ENCODE measurements at regions not wholly inside any gene's neighbourhood (a gene's known extent, or its start where the extent isn't known, plus 50 kb on each side); places are given as distances from the start of the nearest gene placed in this dataset.

DNA sequence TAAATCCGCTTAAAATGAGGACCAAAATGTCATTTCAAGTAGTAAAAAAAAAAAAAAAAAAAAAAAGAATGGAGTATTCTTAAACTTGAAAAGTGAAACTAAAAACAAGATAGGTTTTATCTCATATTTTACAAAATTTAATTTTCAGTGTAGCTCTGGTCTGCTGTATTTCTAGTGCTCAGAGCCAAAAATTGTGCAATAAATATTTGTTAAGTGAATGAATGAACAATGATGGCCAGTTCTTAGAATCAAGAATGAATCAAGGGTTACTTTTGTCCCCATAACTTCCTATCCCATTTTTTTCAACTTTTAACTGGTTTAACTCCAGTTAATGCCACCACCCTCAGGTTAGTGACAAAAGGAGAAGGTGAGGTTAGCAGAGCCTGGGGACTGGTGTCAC, 214.4 kb downstream of the ABHD5 start:
- no peak for DNase-seq

DNA sequence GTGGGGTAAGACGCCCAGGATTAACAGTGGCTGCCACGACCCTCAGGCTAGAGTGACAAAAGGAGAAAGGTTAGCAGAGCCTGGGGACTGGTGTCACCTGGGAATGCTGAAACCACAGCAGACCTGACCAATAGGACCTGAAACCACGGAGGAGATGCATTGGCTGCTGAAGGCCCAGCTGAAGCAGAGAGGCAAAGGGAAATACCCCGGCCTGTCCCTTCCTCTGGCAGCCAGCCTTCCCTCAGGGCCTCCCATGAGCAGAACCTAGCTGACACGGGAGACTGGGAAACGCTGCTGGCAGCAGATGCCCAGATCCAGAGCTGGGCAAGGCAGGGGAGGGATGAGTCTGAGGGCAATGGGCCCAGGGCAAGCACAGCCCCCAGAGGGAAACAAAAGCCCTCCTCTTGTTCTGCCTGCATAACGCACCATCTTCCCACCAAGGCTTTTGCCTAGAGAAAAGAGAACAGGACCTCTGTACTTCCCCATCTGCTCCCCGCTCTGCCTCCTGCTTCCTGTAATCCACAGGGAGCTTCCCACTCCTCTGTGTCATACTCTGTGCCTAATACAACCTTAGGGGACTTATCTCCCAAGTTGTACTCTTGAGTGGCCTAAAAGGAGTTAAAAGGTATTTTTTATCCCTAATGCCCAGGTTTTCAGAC, 216.2 kb downstream of the ABHD5 start:
- DNase-seq, result no peak

DNA sequence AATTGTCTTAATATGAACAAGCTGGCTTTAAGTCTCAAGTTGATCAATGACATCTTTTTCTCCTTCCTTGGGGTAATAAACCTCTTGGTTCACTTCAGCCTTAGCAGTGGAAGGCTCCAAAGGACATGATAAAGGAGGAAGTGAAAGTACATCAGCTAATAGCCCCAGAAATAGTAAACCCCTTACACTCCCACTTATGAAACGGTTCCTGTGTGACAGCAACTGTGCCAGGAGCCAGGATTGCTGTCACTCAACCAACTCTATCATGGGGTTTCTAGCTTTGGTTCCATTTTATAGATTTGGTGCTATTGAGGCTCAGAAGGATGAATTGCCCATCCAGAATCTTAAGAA, 216.7 kb downstream of the ABHD5 start:
- DNase-seq, result no peak

DNA sequence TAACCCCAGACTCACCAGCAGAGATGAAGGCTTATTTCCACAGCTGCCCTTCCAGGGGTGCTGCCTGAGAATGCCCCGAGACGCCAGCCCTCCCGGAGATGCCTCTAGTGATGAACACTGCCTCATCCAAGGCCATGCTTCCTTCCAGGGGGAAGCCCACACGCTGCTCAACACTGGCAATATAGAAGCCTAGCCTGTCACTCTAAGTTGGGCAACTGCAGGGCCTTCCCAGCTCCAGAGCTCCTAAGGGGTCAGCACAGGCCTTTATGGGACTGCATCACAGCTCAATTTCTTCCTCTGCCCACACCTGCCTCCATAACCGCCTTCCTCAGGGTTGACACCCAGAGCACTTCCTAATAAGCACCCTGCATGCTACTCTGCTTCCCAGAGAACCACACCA, 217.7 kb downstream of the ABHD5 start:
- DNase-seq, result no peak

DNA sequence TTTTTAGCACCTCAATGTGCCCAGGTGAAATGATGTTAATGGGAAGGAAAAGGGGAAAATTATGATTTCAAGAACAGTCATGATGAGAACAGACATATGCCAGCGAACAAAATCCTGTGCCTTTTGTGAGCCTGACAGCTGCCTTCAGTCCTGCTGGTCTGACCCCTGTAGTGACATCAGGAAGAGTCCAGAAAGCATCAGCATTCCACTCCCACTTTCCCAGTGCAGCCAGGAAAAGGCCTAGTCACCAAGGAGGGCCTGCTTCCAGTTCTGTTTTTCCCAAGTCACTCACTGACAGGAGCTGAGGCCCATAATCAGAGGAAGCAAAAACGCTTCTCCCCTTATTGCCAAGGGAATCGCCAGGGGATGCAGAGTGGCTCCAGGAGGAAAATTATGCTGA, 218.4 kb downstream of the ABHD5 start:
- no peak for DNase-seq

DNA sequence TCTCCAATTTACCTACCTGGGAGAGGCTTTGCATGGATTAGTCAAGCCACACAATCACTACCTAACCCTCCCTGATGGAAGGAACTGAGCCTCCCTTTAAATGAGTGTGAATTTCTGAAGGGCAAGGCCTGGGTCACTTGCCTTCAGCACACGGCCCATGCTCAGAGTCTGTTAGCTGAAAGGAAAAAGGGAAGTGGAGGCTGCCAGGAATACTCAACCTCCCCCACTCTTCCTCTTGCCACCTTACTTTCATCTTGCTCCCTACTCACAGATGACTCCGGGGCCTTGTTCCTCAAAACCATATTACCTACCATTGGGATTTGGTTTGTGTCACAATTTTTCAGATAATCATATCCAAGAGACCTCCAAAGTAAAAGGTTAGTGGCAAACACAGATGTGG, 220.0 kb downstream of the ABHD5 start:
- no peak for DNase-seq

DNA sequence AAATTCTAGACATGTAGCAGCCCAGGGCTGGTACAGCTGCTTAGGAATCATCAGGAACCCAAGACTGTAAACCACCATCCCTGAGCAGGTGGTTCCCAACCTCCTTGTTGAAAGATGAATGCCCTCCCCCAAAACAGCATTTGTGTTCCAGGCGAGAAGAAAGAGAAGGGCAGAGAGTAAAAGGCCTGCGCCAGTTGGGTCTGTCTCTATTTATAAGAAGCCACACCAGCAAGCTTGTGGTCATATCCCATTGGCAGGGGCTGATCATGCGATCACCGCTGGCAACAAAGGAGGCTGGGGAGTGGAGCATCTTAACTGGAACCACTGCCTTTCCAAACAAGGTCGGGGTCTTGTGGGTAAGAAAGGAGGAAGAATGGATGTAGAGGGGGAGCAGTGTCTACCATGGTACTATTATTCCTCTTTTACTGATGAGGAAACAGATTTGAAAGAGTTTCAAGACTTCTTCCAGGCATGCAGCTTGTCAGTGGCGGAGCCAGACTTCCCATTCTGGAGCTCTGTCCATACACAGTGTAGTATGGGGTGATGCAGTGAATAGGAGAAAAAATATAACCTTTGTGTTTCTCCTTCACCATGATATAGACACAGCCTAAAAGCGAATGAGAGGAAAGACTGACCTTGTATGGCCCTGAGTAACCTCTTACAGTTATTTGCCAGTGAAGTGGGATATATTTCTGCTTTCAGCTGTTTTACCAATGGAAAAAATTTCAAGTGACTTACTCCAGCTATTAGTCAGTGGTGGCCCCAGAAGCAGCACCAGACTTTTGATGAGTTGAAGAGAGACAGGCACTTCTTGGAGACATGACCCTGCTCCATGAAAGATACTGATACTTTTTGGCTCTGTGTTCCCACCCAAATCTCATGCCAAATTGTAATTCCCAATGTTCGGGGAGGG, 222.6 kb downstream of the ABHD5 start:
- DNase-seq, result no peak

DNA sequence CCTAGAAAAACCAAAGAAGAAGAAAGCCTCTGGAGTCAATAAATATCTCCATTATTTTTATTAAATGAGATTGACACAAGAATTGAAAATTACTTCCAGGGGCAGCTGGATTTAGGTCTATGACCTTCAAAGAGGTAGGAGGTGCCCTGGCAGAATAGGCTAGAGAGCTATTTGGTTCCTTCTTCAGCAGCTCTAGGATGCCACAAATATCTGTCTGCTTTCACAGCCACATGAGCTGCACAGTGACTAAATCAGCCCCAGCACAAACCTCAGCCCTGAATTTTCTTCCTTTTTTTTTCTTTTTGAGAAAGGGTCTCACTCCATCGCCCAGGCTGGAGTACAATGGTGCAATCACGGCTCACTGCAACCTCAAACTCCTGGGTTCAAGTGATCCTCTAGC, 223.5 kb downstream of the ABHD5 start:
- no peak for DNase-seq

DNA sequence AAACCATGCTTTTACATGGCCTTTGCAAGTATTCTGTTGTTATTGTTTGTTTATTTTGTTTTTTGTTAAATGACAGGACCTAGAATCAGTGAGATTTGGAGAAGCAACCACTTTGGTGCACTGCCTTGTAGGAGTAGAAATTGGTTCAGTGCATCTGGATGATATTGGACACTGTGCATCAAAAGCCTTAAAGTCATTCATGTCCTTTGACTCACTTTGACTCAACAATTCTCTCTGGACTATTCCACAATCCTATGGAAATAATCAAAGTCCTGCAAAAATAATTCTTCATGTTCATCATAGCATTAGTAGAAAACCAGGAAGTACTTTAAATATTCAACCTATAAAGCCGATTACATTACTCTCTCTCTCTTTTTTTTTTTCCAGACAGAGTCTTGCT, 224.8 kb downstream of the ABHD5 start:
- no peak for DNase-seq

DNA sequence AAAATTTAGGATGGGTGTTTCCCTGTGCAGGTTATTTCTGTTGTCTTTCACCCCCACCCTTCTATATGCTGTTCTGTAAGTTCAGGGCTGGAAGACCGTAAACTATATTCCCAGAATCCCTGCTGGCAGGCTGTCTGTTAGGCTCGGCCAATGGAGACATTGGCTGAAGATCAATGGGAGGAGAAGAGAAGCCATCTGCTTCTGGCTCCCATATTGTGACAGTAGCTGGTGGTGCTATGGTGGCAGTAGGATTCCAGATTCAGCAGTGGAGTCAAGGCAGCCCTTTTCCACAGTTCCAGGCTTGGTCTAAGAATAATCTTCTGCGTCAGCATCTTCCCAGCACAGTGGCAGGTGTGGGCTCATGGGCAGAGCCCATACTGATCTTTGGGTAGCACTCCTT, 226.6 kb downstream of the ABHD5 start:
- no peak for DNase-seq

DNA sequence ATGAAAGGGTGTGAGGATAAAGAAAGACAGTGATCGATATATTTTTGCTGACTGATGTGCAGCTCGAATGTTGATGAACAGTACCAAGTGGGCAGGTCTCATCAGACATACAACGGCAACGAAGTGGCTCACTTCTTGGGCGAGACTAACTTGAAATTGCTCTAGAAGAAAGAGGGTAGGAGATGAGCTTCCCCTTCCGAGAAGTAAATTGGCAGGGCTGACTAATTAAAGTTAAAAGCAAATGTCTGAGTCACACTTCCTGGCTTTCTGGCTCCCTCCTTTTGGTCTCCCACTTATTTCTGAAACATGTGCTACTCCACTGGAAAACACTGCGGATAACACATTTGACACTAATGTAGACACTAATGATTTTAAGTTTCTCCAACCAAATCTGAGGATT, 228.3 kb downstream of the ABHD5 start:
- DNase-seq, result no peak

DNA sequence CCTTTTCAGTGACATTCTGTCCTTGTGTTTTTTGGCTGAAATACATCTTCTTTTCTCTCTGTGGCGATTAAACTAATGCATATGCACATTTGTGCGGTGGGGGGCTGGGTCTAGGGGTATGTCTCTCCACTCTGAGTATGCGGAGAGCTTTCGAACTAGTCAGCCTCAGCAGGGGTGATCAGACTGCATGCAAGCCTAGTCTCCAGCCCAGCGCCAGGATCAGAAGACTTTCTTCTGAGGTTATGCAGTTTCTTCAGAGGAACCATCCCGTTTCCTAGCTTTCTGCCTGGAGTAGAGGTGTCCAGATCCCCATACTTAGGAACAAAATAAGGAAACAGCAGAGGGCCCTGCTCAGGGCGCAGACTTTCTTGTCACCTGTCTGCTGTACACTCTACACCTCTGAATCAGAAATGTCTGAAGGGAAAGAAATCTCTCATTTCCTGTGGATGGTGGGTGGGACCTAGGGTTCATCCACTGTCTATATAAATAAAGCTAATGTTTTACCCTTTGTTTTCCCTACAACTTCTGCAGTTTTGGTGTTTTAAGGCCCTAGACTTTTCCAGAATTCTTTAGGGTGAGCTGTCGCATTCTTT, 230.4 kb downstream of the ABHD5 start:
- DNase-seq, result no peak

DNA sequence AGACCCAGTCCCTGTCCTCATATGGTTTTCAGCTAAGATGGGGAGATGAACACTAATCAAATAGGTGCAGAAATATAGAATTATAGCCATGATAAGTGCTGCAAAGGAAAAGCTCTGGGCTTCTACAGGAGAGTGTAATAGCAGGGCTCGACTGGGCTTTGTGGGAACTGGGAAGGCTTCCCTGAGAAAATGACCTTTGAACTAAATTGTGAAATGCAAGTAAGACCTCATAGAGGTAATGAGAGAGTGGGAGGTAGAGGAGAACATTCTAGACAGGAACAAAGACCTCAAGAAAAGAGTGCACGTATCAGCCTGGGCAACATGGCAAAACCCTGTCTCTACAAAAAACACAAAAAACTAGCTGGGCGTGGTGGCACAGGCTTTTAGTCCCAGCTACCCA, 231.6 kb downstream of the ABHD5 start:
- no peak for DNase-seq

DNA sequence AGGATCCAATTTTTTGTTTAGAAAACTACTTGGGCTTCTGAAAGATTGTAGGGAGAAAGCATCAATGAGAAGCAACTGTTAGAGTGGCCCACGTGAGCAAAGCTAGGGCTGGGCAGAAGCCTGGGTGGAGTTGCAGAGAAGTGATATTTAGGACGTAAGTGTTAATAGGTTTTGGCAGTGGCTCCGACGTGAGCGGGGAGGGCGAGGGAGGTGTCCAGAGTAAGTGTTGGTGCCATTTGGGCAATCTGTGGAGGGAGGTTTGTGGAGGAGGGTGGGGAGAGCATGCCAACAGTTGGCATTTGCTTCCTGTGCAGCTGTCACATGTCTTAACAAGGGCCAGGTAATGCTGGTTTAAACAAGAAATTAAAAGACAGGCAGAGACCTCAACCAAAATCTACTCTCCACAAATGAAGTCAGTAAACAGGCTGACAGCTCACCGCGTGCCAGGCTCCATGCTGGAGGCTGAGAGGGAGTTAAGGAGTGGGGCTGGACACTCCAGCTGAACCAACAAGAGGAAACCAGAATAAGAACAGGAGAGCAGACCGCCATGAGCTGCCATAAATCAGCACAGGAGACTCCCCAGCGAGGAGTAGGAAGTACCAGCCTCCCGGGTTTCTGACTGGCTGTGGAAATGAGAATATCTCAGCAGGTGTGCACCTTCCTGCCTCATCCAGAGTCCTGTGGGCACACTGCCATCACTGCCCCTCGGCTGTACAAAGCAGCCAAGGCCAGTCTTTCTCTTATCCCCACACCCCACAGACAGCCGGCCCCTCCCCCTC, 232.6 kb downstream of the ABHD5 start:
- DNase-seq, result peak; percentile 62

DNA sequence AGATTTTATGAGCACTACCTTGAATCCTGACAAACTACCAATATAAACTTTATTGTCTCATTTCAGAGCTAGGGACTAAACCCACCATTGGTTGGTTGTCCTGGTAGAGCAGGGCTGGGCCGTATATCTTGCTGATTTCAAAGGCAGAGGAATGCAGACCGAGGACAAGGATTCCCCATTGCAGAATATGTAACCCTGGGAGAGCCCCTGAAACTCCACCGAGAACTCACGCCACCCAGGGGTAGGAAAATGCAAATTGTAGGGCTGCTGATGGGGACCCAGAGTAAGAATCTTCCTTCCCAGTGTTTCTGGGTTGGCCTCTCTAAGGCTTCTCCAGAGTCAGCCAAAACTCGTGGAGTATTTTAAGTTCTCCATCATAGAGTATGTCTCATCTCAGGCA, 235.3 kb downstream of the ABHD5 start:
- no peak for DNase-seq

DNA sequence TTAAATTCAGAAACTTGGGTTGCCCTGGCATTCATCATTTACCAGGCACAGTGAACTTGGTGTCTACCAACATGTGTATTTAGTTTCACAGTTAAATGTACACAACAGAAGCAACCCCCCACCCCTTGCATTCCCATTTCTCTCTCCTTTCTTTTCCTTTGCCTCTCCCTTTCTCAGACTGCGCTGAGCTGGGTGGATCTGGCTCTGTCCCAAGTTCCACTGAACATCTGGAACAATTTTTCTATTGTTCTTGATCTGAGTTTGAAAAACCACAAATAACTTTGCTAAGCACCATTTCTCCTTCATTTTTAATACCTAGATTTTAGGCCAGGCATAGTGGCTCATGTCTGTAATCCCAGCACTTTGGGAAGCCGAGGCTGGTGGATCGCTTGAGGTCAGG, 242.2 kb downstream of the ABHD5 start:
- no peak for DNase-seq

DNA sequence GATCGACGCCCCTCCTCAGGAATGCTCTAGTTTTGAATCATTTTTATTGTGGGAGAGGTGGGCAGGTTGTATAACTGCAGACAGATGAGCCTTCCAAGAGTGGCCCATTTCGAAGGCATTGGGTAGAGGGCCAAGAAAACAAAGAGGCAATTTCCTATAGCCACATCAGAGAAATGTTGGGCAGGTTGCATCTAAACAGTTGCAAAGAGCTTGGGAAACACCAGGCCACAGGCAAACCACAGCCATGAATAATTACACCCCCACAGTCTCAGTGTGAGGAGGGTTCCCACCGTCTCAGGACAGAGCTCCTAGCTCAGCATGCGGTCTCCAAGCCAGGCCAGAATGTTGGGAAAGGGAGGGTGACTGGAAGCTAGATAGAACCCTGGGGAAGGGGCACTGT, 257.3 kb downstream of the ABHD5 start:
- DNase-seq, result no peak

DNA sequence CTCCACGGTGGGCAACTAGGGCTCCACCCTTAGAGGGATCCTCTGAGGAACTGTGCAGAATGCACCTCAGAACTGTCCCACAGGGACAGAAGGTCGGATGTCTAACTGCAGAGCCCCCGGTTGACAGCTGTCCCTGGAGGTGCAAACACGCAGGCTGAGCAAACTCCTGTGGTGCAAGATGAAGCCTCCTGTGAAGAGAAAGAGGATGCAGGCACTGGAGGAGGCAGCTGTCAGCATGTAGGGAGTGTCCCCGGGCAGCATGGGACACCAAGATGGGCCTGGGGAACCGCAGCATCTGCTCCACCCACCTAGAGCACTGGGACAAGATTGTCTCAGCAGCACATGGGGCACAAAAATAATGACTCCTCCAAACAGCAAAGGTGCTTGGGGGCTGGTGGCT, 258.9 kb downstream of the ABHD5 start:
- DNase-seq, result no peak

DNA sequence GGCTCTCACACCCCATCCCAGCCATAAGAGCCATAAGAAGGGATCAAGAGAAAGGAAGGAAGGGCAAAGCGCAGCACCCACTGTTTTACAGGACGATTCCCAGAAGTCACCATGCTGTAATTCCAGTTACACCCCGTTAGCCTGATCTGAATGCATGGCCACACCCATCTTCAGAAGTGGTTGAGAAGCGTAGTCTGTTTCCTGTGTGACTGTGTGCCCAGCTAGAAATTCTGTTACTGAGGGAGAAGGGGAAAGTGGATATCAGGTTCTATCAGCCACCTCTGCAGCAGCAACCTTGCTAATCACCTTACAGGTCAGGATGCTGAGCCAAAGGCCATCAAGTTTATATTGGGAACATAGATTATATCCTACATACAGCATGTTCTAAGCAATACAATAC, 260.0 kb downstream of the ABHD5 start:
- no peak for DNase-seq

DNA sequence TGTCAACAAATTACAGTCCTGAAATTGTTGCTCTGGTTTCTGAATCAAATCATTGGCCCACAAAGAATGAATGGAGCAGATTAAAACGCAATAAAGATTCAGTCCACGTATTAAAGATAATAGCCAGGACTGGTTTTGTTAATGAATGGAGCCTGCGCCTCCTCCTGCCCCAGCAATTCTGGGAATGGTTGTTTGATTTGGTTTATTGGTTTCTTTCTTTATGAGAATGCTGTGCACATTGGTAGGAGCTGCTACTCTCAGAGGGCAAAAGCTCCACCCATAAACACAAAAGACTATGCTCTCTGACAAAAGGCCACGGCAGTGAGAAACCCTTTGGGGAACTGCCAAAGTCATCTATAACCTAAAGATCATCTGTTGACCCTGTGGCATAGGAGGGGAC, 261.1 kb downstream of the ABHD5 start:
- DNase-seq, result no peak

DNA sequence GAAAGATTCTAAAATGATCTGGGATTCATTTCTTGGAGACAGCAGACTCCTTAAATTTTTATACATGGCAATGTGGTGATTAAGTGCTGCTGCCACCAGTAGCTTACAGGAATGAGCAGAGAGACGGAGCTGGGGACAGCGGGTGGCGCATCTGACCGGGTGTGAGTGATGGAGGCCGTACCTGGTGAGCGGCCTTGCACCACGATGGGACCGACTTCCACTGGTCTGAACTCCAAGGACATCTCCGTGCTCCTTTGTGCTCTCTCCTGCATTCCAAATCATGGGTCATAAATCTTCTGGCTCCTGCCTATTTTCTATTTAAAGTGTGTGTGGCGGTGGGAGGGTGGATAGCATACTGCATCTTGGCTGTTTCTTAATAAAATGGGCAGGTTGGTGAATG, 262.6 kb downstream of the ABHD5 start:
- no peak for DNase-seq

DNA sequence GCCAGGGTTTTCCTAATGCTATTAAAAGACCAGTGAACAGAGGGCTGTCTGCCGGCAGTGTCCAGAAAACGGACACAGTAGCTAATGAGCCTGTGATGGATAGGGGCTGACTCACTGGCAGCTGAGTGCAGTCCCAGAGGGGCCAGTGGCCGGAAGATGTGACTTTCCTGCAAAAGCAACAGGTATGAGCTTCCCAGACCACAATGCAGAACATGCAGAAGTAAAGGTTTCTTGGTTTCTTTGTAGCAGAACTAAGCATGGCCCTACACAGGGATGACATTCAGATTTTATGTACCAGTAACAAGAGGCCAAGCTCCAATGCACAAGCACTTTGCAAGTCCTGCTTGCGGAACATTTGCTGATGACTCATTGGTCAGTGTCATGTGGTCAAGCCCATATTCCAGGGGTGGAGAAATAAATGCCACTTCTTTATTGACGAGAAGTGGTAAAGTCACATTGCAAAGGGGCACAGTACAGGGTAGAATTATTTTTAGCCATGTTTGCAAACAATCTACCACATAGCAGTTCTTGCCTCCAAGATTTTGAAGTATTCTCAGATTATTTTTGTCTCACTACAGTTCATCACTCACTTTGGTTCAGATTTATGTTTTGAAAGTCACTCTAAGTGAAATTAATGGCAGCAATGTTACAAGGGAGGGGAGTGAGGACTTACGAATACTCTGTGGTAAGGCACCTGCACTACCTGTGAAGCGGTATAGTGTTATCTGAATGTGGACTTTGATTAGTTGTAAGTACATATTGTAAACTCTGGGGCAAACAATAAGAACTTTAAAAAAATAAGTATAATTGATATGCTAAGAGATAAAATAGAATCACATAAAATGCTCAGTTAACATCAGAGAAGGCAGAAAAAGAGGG, 263.3 kb downstream of the ABHD5 start:
- DNase-seq, result no peak

DNA sequence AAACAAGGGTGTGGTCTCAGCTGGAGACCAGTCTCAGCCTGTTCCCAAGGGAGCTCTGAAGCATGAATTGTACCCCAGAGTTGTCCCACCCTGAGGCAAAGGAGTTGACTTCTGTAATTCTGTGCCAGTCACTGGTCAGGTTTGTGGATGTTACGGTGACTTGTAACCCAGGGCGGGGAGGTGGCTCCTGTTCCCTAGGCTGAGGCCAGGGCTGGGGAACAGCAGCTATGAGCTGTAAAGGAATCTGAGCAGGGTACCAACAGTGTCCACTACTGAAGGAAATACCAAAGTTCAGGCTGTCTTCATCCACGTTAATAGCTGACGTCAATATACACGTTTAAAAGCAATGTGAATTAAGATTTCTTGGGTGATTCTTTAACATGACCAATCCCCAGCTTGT, 266.2 kb downstream of the ABHD5 start:
- DNase-seq, result no peak
